ENCODE measurements at regions not wholly inside any gene's neighbourhood (a gene's known extent, or its start where the extent isn't known, plus 50 kb on each side); places are given as distances from the start of the nearest gene placed in this dataset.
"Not testable (repeated sequence)": the region's sequence is repeated elsewhere in the genome, so short reads cannot be mapped to it uniquely, and the experiment has no call there.

DNA sequence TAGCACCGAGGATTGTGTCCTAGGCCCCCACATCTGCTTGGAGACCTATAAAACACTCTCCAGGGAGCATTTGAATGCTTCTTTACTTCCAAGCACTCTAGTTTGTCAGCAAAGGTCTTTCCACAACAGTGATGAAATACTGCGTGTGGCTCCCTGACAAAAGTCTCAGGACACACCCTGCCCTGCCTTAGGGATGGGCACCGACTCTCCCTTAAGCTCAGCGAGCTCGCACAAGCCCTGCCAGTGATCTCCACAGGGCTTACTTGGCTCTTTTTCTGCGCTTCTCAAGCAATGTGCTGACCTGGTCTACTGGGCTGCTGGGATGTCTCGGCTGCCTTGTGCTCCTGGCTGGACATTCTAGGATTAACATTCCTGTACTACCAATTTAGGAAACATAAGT, 84.3 kb upstream of the MPP7 start:
- TF ChIP-seq, protein P1, sequence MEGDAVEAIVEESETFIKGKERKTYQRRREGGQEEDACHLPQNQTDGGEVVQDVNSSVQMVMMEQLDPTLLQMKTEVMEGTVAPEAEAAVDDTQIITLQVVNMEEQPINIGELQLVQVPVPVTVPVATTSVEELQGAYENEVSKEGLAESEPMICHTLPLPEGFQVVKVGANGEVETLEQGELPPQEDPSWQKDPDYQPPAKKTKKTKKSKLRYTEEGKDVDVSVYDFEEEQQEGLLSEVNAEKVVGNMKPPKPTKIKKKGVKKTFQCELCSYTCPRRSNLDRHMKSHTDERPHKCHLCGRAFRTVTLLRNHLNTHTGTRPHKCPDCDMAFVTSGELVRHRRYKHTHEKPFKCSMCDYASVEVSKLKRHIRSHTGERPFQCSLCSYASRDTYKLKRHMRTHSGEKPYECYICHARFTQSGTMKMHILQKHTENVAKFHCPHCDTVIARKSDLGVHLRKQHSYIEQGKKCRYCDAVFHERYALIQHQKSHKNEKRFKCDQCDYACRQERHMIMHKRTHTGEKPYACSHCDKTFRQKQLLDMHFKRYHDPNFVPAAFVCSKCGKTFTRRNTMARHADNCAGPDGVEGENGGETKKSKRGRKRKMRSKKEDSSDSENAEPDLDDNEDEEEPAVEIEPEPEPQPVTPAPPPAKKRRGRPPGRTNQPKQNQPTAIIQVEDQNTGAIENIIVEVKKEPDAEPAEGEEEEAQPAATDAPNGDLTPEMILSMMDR (conservative IDR thresholded peaks at IDR 0.05; ENCODE audit: low read depth, low read length), result no peak
- no peak for DNase-seq (ENCODE audit: low read depth)
- no peak overlapping the region for H3K4me3 ChIP-seq (ENCODE audit: low read depth, low read length)

DNA sequence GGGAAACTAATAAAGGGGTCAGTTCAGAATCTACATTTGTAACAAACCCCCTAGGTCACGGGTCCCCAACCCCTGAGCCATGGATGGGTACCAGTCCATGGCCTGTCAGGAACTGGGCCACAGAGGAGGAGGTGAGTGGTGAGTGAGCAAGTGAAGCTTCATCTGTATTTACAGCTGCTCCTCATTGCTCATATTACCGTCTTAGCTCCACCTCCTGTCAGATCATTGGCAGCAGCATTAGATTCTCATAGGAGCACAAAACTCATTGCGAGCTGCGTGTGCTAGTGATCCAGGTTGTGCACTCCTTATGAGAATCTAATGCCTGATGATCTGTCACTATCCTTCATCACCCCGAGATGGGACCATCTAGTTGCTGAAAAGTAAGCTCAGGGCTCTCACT, 88.4 kb upstream of the MPP7 start:
- TF ChIP-seq, protein P1 (conservative IDR thresholded peaks at IDR 0.05; ENCODE audit: low read depth, low read length), result no peak
- no peak for DNase-seq (ENCODE audit: low read depth)

DNA sequence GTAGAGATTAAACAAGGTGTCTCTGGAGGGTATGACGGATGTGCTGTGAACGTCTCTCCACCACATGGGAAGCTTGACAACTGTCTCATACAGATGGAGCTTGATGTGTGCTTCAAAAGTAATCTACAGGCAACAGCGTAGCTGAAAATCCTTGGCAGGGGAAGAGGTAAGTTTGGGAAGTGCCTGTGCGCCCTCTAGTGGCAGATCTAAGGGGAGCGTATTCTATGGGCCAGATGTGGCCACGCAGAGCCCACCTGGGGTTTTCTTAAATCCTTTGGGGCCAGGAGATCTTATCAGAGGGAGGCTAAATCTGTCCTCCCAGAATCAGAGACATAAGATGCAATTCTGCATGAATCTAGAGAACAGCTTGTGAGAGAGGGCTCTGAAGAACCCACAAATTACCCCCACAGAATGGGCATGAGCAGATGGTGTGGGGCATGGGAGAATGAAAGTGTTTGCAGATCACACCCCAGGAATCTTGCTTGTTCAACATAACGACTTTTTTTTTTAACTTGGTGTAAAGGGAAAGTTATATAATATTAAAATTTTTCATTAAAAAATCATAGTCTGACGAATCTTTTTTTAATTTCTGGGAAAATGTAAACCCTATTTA, 91.2 kb upstream of the MPP7 start:
- DNase-seq (ENCODE audit: low read depth), result no peak
- no peak overlapping the region for H3K4me3 ChIP-seq (ENCODE audit: low read depth, low read length)
- TF ChIP-seq, protein P1 (conservative IDR thresholded peaks at IDR 0.05; ENCODE audit: low read depth, low read length), result peak; percentile 98

More for the DNA sequence above, 88.4 kb upstream of the MPP7 start:
- H3K4me3 ChIP-seq (ENCODE audit: low read depth, low read length), result no peak overlapping the region

- no peak overlapping the region for H3K4me3 ChIP-seq (ENCODE audit: low read depth, low read length)
- TF ChIP-seq, protein P1 (conservative IDR thresholded peaks at IDR 0.05; ENCODE audit: low read depth, low read length), result no peak
- no peak for DNase-seq (ENCODE audit: low read depth)
These were observed 93.5 kb upstream of the MPP7 start for GRCh38 chr10:28396331-28396730.

- no peak overlapping the region for H3K4me3 ChIP-seq (ENCODE audit: low read depth, low read length)
- no peak for DNase-seq (ENCODE audit: low read depth)
- TF ChIP-seq, protein P1 (conservative IDR thresholded peaks at IDR 0.05; ENCODE audit: low read depth, low read length), result no peak
These were observed 94.4 kb upstream of the MPP7 start for GRCh38 chr10:28397229-28397628.

- TF ChIP-seq, protein P1 (conservative IDR thresholded peaks at IDR 0.05; ENCODE audit: low read depth, low read length), result no peak
- no peak overlapping the region for H3K4me3 ChIP-seq (ENCODE audit: low read depth, low read length)
- no peak for DNase-seq (ENCODE audit: low read depth)
These were observed 97.3 kb upstream of the MPP7 start for GRCh38 chr10:28400176-28400575.

- TF ChIP-seq, protein P1 (conservative IDR thresholded peaks at IDR 0.05; ENCODE audit: low read depth, low read length), result no peak
- DNase-seq (ENCODE audit: low read depth), result no peak
- H3K4me3 ChIP-seq (ENCODE audit: low read depth, low read length), result no peak overlapping the region
These were observed 97.8 kb upstream of the MPP7 start for GRCh38 chr10:28400681-28401080.

DNA sequence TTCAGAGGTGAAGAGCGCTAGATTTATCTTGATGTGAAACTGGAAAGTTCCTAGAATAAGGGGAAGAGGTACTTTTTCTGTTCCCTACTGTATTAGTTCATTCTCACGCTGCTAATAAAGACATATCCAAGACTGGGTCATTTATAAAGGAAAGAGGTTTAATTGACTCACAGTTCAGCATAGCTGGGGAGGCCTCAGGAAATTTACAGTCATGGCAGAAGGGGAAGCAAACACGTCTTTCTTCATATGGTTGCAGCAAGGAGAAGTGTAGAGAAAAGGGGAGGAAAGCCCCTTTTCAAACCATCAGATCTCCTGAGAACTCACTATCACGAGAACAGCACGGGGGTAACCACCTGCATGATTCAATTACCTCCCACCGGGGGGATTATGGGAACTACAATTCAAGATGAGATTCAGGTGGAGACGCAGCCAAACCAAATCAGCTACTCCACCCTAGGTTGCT, 99.8 kb upstream of the MPP7 start:
- H3K4me3 ChIP-seq (ENCODE audit: low read depth, low read length); DNase-seq (ENCODE audit: low read depth): not testable (repeated sequence)
